ENCODE measurements at regions not wholly inside any gene's neighbourhood (a gene's known extent, or its start where the extent isn't known, plus 50 kb on each side); places are given as distances from the start of the nearest gene placed in this dataset.

DNA sequence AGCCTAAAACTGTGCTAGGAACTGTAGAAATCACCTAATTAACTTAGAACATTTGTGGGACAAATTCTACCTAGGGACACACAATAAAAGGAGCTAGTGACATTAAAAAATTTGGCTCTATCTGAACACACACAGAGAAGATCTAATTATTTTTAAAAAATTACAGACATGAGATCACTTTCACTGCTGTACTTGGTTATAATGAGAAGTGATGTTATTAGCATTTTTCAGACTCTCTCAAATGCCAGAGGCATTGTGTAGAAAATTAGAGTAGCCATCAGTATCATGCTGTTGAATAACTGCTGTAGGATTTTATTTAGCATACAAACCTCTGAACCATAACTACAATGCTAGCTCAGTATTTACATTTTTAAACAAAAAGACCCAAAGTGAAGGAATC is 109.1 kb upstream of the ANK2 start:
- Histone ChIP-seq H4K8ac (ENCODE audit: low read depth, low read length) (no peak overlapping the region), H3K18ac (ENCODE audit: low read length) (no peak overlapping the region), H2BK120ac (ENCODE audit: low read depth, low read length) (no peak overlapping the region), H2AK5ac (ENCODE audit: low read length) (no peak overlapping the region), H4K5ac (ENCODE audit: low read length) (no peak overlapping the region), H3K27ac (ENCODE audit: low read depth, low read length) (no peak overlapping the region), H3K79me2 (ENCODE audit: control insufficient read depth, insufficient read depth, low read length) (no peaks in the 10 kb centered on the region), H3K9ac (ENCODE audit: low read length) (no peak overlapping the region), H3K79me1 (ENCODE audit: low read length) (no peaks in the 10 kb centered on the region), H3K36me3 (ENCODE audit: control insufficient read depth, insufficient read depth, low read length) (no peaks in the 10 kb centered on the region), H3K4me3 (ENCODE audit: low read length) (no peak overlapping the region), H2BK15ac (replicated peaks; ENCODE audit: low read depth) (no peak overlapping the region), H3K4ac (ENCODE audit: low read depth, low read length) (no peak overlapping the region), H3K23ac (ENCODE audit: low read length) (no peak overlapping the region), H3K4me1 (ENCODE audit: control insufficient read depth, low read depth, low read length) (no peaks in the 10 kb centered on the region), H3K27me3 (ENCODE audit: insufficient read depth, low read length, poor library complexity) (no peaks in the 10 kb centered on the region), H2BK5ac (ENCODE audit: low read length) (no peak overlapping the region), H3K56ac (ENCODE audit: low read length) (no peak overlapping the region), H3K4me2 (ENCODE audit: low read length) (no peak overlapping the region)
- DNase-seq, result no peak

DNA sequence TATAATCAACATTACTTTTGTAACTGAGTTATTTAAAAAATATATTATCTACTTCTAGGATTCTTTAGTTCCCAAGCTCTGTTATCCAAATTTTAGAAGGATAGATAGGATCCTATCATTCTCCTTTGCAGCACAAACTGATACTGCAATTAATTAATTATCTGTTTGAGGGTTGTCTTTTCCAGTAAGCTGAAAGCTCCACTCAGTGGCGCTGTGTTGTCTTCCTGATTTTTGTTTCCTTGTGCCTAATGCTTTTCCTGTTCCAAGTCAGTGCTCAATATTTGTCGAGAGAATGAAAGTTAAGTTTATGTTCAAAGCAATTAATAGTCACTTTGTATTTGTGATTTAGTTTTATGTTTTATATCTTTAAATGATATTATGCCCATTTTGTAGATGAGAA is 107.4 kb upstream of the ANK2 start:
- Histone ChIP-seq H3K4me3 (ENCODE audit: low read length) (no peak overlapping the region), H3K4me2 (ENCODE audit: low read length) (no peak overlapping the region), H3K79me2 (ENCODE audit: control insufficient read depth, insufficient read depth, low read length) (no peaks in the 10 kb centered on the region), H3K36me3 (ENCODE audit: control insufficient read depth, insufficient read depth, low read length) (no peaks in the 10 kb centered on the region), H2BK120ac (ENCODE audit: low read depth, low read length) (no peak overlapping the region), H2BK5ac (ENCODE audit: low read length) (no peak overlapping the region), H3K18ac (ENCODE audit: low read length) (no peak overlapping the region), H2AK5ac (ENCODE audit: low read length) (no peak overlapping the region), H3K9ac (ENCODE audit: low read length) (no peak overlapping the region), H3K4ac (ENCODE audit: low read depth, low read length) (no peak overlapping the region), H2BK15ac (replicated peaks; ENCODE audit: low read depth) (no peak overlapping the region), H3K27me3 (ENCODE audit: insufficient read depth, low read length, poor library complexity) (no peaks in the 10 kb centered on the region), H3K23ac (ENCODE audit: low read length) (no peak overlapping the region), H3K27ac (ENCODE audit: low read depth, low read length) (no peak overlapping the region), H4K5ac (ENCODE audit: low read length) (no peak overlapping the region), H3K56ac (ENCODE audit: low read length) (no peak overlapping the region), H3K79me1 (ENCODE audit: low read length) (no peaks in the 10 kb centered on the region), H3K4me1 (ENCODE audit: control insufficient read depth, low read depth, low read length) (no peaks in the 10 kb centered on the region), H4K8ac (ENCODE audit: low read depth, low read length) (no peak overlapping the region)
- WGBS (ENCODE audit: extremely low coverage, insufficient coverage, low lambda C conversion rate), result 100% methylated on average over 1 of the region's 2 CpGs
- DNase-seq, result no peak

DNA sequence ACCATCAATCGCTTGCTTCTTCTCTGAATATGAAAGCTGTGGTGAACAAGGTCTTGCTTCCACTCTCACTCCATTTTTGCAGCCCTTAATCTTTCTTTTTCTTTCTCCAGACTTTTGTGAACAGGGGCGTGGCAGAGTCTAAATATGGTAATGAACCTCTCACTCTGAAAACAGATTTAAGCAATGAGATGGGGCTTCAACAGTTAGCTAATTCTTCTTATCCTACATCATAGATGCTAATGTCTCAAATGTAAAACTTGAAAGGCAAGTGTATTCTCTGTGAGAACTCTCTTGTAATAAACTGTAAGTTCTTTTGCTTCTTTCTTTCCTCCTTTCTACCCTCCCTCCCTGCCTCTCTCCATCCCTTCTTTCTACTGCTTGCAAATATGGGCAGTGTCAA is 106.5 kb upstream of the ANK2 start:
- no CpG with 5 or more reads among the region's 2 CpGs for WGBS (ENCODE audit: extremely low coverage, insufficient coverage, low lambda C conversion rate)

DNA sequence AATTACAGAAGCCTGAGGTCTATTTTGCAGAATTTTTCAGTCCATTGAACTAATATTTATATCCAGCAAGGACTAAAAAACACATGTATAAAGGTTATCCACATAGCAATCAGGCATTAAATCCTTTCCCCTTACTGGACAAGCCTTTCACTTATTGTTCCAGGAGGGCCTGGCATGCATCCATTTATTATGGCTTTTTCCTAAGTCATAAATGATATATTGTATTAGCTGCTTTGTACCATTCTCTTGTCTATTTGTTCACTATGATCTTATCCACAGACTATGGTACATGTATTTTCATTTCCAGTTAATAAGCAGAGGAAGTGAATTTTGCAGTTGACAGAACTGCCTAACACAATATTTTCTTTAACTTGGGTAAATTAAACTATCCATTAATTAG is 105.4 kb upstream of the ANK2 start:
- Histone ChIP-seq H3K27ac (ENCODE audit: low read depth, low read length) (no peak overlapping the region), H3K4me1 (ENCODE audit: control insufficient read depth, low read depth, low read length) (no peaks in the 10 kb centered on the region), H3K9ac (ENCODE audit: low read length) (no peak overlapping the region), H2BK120ac (ENCODE audit: low read depth, low read length) (no peak overlapping the region), H3K56ac (ENCODE audit: low read length) (no peak overlapping the region), H3K27me3 (ENCODE audit: insufficient read depth, low read length, poor library complexity) (no peaks in the 10 kb centered on the region), H3K4ac (ENCODE audit: low read depth, low read length) (no peak overlapping the region), H3K18ac (ENCODE audit: low read length) (no peak overlapping the region), H4K8ac (ENCODE audit: low read depth, low read length) (no peak overlapping the region), H3K36me3 (ENCODE audit: control insufficient read depth, insufficient read depth, low read length) (no peaks in the 10 kb centered on the region), H3K4me3 (ENCODE audit: low read length) (no peak overlapping the region), H3K79me1 (ENCODE audit: low read length) (no peaks in the 10 kb centered on the region), H3K23ac (ENCODE audit: low read length) (no peak overlapping the region), H2BK5ac (ENCODE audit: low read length) (no peak overlapping the region), H3K4me2 (ENCODE audit: low read length) (no peak overlapping the region), H2AK5ac (ENCODE audit: low read length) (no peak overlapping the region), H3K79me2 (ENCODE audit: control insufficient read depth, insufficient read depth, low read length) (no peaks in the 10 kb centered on the region), H2BK15ac (replicated peaks; ENCODE audit: low read depth) (no peak overlapping the region), H4K5ac (ENCODE audit: low read length) (no peak overlapping the region)
- DNase-seq, result no peak

More for the DNA sequence above, 106.5 kb upstream of the ANK2 start:
- H3K27ac ChIP-seq (ENCODE audit: low read depth, low read length), result no peak overlapping the region
- H2BK120ac ChIP-seq (ENCODE audit: low read depth, low read length), result no peak overlapping the region
- H3K4ac ChIP-seq (ENCODE audit: low read depth, low read length), result no peak overlapping the region
- H3K18ac ChIP-seq (ENCODE audit: low read length), result no peak overlapping the region
- no peak overlapping the region for H4K5ac ChIP-seq (ENCODE audit: low read length)
- no peak overlapping the region for H3K4me2 ChIP-seq (ENCODE audit: low read length)
- H3K9ac ChIP-seq (ENCODE audit: low read length), result no peak overlapping the region
- no peak overlapping the region for H4K8ac ChIP-seq (ENCODE audit: low read depth, low read length)
- H3K36me3 ChIP-seq (ENCODE audit: control insufficient read depth, insufficient read depth, low read length), result no peaks in the 10 kb centered on the region
- no peak overlapping the region for H3K56ac ChIP-seq (ENCODE audit: low read length)
- H3K4me3 ChIP-seq (ENCODE audit: low read length), result no peak overlapping the region
- no peak overlapping the region for H3K23ac ChIP-seq (ENCODE audit: low read length)
- no peaks in the 10 kb centered on the region for H3K79me2 ChIP-seq (ENCODE audit: control insufficient read depth, insufficient read depth, low read length)
- no peaks in the 10 kb centered on the region for H3K4me1 ChIP-seq (ENCODE audit: control insufficient read depth, low read depth, low read length)
- H2BK5ac ChIP-seq (ENCODE audit: low read length), result no peak overlapping the region
- no peak overlapping the region for H2BK15ac ChIP-seq (replicated peaks; ENCODE audit: low read depth)
- H3K79me1 ChIP-seq (ENCODE audit: low read length), result no peaks in the 10 kb centered on the region
- H2AK5ac ChIP-seq (ENCODE audit: low read length), result no peak overlapping the region
- no peaks in the 10 kb centered on the region for H3K27me3 ChIP-seq (ENCODE audit: insufficient read depth, low read length, poor library complexity)
- no peak for DNase-seq

DNA sequence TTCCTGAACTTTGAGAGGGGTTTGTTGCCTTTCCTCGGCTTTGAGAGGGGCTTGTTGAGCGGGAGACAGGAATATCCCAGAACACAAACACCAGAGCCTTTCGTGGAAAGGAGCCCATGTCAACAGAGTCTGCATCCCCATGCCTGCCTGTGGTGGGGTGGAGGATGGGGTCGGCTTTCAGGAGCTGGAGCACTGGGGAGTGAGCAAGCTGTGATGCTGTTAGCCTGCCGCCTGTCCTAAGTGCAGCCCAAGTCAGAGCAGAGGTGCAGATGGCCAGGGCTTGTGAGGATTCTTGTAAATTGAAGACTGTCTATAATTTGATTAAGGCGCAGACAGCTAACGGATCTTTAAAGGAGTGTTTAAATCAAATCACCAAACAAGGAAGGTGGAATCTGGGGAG is 103.3 kb upstream of the ANK2 start:
- no peak overlapping the region for H3K18ac ChIP-seq (ENCODE audit: low read length)
- H4K5ac ChIP-seq (ENCODE audit: low read length), result no peak overlapping the region
- no CpG with 5 or more reads among the region's 7 CpGs for WGBS (ENCODE audit: extremely low coverage, insufficient coverage, low lambda C conversion rate)
- H3K79me2 ChIP-seq (ENCODE audit: control insufficient read depth, insufficient read depth, low read length), result no peaks in the 10 kb centered on the region
- DNase-seq, result no peak
- H3K27me3 ChIP-seq (ENCODE audit: insufficient read depth, low read length, poor library complexity), result no peaks in the 10 kb centered on the region
- H3K56ac ChIP-seq (ENCODE audit: low read length), result no peak overlapping the region
- no peaks in the 10 kb centered on the region for H3K36me3 ChIP-seq (ENCODE audit: control insufficient read depth, insufficient read depth, low read length)
- no peak overlapping the region for H2BK120ac ChIP-seq (ENCODE audit: low read depth, low read length)
- H2BK15ac ChIP-seq (replicated peaks; ENCODE audit: low read depth), result no peak overlapping the region
- H3K9ac ChIP-seq (ENCODE audit: low read length), result no peak overlapping the region
- H2BK5ac ChIP-seq (ENCODE audit: low read length), result no peak overlapping the region
- no peaks in the 10 kb centered on the region for H3K4me1 ChIP-seq (ENCODE audit: control insufficient read depth, low read depth, low read length)
- H3K4me2 ChIP-seq (ENCODE audit: low read length), result no peak overlapping the region
- no peak overlapping the region for H3K27ac ChIP-seq (ENCODE audit: low read depth, low read length)
- no peaks in the 10 kb centered on the region for H3K79me1 ChIP-seq (ENCODE audit: low read length)
- no peak overlapping the region for H4K8ac ChIP-seq (ENCODE audit: low read depth, low read length)
- H2AK5ac ChIP-seq (ENCODE audit: low read length), result no peak overlapping the region
- no peak overlapping the region for H3K23ac ChIP-seq (ENCODE audit: low read length)
- H3K4ac ChIP-seq (ENCODE audit: low read depth, low read length), result no peak overlapping the region
- no peak overlapping the region for H3K4me3 ChIP-seq (ENCODE audit: low read length)

DNA sequence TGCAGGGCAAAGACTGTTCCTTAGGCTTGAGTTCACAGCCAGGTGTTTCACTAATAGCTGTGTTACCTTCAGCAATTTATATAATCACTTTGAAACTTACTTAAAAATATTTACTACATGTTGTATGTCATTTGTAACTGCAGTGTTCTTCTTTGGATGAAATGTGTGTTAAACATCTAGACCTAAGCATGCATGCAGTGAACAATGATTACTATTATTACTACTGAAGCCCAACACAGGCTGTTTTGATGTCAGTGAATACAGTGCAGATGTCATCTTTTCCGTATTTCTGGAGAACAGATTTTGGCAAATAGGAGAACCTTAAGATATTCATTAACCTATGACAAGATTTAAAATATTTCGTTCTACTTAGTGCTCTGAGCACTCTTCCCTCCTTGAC is 101.8 kb upstream of the ANK2 start:
- H4K8ac ChIP-seq (ENCODE audit: low read depth, low read length), result no peak overlapping the region
- H4K5ac ChIP-seq (ENCODE audit: low read length), result no peak overlapping the region
- H3K18ac ChIP-seq (ENCODE audit: low read length), result no peak overlapping the region
- no peak overlapping the region for H3K23ac ChIP-seq (ENCODE audit: low read length)
- no peak for DNase-seq
- H3K79me2 ChIP-seq (ENCODE audit: control insufficient read depth, insufficient read depth, low read length), result no peaks in the 10 kb centered on the region
- no CpG with 5 or more reads among the region's 2 CpGs for WGBS (ENCODE audit: extremely low coverage, insufficient coverage, low lambda C conversion rate)
- H3K56ac ChIP-seq (ENCODE audit: low read length), result no peak overlapping the region
- no peak overlapping the region for H2BK120ac ChIP-seq (ENCODE audit: low read depth, low read length)
- no peaks in the 10 kb centered on the region for H3K27me3 ChIP-seq (ENCODE audit: insufficient read depth, low read length, poor library complexity)
- no peak overlapping the region for H2BK15ac ChIP-seq (replicated peaks; ENCODE audit: low read depth)
- H3K27ac ChIP-seq (ENCODE audit: low read depth, low read length), result no peak overlapping the region
- H2BK5ac ChIP-seq (ENCODE audit: low read length), result no peak overlapping the region
- H3K79me1 ChIP-seq (ENCODE audit: low read length), result no peaks in the 10 kb centered on the region
- H3K36me3 ChIP-seq (ENCODE audit: control insufficient read depth, insufficient read depth, low read length), result no peaks in the 10 kb centered on the region
- no peak overlapping the region for H2AK5ac ChIP-seq (ENCODE audit: low read length)
- H3K4me3 ChIP-seq (ENCODE audit: low read length), result no peak overlapping the region
- H3K9ac ChIP-seq (ENCODE audit: low read length), result no peak overlapping the region
- H3K4ac ChIP-seq (ENCODE audit: low read depth, low read length), result no peak overlapping the region
- no peak overlapping the region for H3K4me2 ChIP-seq (ENCODE audit: low read length)
- H3K4me1 ChIP-seq (ENCODE audit: control insufficient read depth, low read depth, low read length), result no peaks in the 10 kb centered on the region
